SKM-1 (cell line): ENCODE measurements at regions not wholly inside any gene's neighbourhood (a gene's known extent, or its start where the extent isn't known, plus 50 kb on each side); places are given as distances from the start of the nearest gene placed in this dataset.

Source experiments
- DNase-seq: peaks from one replicate; lab custom pipeline; 2025; ENCODE audit not compliant: unreplicated experiment; lab: John Stamatoyannopoulos, UW

- DNase-seq, result no peak
Observed at GRCh38 chr18:46265196-46266156, 161.3 kb downstream of the HAUS1 start.

- DNase-seq, result no peak
Observed at GRCh38 chr18:46266473-46266872, 162.3 kb downstream of the HAUS1 start.

DNA sequence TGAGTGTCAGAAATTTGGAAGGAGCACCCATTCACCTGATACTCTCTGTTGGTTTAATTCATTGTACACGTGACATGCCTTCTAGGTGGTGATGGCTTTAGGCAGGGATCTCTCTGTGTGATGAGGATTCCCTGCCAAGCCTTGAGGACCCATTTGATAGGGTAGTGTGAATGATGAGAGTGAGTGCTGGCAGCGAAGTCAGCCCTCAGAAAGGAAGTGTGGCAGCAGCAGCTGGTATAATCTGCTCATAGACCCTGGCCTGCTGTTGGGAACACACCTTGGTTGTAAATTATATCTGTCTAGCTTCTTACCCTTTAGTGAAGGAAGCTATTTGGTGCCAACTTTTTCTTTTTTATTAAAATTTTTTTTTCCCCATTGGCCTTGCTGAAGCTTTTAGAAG lies 164.5 kb downstream of the HAUS1 start:
- no peak for DNase-seq

- no peak for DNase-seq
Observed at GRCh38 chr18:46269275-46269674, 165.1 kb downstream of the HAUS1 start.

GRCh38 chr18:46271488-46271887 lies 167.3 kb downstream of the HAUS1 start:
- DNase-seq, result no peak

DNA sequence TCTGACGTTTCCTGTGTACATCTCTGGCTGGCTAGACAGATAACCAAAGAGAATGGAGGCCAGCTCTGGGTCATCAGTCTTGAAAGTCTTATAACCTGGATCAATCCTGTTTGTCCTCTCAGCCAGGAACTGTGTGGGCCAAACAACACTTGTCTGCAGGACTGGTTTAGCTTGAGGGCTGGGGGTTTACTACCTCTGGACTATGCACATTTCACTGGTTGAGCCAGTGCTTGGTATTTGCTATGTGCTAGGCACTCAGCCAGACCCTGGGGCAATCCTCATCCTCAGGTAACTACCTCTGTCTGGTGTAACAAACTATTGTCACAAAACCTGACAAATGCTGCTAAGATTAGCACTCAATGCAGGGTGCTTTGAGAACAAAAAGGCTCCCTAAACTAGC lies 169.7 kb downstream of the HAUS1 start:
- no peak for DNase-seq

- no peak for DNase-seq
Observed at GRCh38 chr18:46274266-46274665, 170.1 kb downstream of the HAUS1 start.

- no peak for DNase-seq
Observed at GRCh38 chr18:46275370-46275769, 171.2 kb downstream of the HAUS1 start.

- DNase-seq, result no peak
Observed at GRCh38 chr18:46276748-46277147, 172.6 kb downstream of the HAUS1 start.

DNA sequence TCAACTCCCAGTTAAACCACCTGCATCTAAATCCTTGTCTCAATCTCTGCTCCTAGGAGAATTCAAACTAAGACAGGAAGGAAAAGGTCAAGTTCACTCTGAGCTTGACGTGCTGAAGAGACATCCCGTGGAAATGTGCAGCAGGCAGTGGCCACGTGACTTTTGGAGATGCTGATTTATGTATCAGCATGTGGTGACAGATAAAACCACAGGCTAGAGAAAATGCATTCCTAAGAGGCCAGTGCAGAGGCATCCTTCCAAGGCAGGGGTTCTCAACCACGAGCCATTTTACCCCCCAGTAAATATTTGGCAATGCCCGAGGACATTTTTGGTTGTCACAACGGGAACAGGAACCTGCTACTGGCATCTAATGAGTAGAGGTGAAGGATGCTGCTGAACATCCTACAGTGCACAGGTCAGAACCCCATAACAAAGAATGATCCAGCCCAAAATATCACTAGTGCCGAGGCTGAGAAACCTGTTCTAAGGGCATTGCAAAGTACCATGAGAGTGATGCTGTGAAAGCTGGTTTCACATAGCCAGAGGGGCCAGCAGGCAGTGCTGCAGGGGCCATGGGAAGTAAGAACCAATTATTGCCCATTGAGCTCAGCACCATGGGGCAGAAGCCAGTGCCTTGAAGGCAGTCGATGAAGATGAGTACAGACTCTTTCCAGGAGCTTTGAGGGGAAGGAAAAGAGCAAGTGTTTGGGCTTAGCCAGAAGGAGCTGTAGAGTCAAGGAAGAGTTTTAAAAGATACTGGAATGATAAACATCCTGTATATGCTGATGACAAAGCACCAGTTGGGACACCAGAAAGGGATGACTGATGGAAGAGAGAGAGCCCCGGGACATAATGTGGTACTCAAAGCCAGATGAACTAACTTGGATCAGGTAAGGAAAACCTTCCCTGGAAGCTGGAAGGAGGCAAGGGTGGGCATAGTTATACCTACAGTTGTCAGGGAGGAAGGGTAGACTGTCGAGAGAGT lies 174.6 kb downstream of the HAUS1 start:
- DNase-seq, result no peak

GRCh38 chr18:46279673-46280072 lies 175.5 kb downstream of the HAUS1 start:
- no peak for DNase-seq

DNA sequence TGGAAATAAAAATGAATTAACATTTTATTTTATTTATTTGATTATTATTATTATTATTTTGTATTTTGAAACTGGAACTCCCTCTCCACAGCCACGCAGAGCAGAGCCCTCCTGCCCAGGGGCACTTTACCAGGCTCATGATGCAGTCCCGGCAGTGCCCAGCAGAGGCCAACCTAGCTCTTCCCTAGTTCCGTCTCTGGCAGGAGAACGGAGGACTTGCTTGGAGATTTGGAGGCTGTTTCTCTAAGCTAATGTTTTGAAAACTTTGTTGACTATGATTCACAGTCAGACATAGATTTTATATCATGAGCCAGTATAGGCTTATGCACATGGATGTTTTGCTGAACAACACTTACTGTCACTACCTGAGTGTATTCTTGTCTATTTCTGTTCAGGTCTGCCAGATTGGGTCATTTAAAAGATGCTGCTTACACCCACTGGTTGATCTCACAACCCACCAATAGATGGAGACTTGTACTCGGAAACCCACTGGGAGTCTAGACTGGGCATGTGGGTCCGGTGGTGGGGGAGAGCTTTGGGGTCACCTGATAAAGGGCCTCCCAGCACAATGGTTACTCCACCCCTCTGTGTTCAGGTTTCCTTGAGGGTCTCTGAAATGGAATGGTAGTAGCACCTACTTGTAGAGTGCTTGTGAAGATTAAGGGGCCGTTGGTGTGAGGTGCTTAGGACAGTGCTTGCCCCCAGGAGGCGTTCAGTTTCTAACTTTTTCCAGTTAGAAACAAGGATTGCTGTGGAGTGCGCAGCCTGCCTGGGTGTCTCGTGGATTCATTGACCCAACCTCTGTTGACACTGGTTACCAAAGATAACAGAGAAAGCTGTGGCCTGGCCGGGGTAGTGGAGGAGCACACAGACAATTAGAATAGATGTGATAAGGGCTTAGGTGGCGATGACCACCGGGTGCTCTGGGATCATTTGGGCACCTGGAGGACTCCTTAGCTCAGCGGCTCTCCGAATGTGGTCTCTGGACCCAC lies 177.3 kb downstream of the HAUS1 start:
- DNase-seq, result peak; percentile 72

DNA sequence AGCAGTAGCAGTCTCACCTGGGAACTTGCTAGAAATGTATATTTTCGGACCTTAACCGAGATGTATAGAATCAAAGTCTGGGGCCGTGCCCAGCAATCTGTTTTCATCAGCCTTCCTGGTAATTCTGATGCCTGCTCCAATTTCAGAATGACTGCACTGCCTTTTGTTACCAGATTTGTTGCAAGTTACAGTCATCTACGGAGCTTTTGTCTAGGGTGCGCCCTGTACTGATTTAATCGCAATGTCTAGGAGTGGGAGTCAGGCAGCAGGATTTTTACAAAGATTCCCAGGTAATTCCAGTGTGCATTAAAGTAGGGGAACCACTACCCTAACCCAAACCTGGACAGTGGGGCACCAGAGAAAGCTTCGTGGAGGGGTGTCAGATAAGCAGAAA lies 178.0 kb downstream of the HAUS1 start:
- DNase-seq, result no peak

GRCh38 chr18:46282646-46283045 lies 178.5 kb downstream of the HAUS1 start:
- no peak for DNase-seq

DNA sequence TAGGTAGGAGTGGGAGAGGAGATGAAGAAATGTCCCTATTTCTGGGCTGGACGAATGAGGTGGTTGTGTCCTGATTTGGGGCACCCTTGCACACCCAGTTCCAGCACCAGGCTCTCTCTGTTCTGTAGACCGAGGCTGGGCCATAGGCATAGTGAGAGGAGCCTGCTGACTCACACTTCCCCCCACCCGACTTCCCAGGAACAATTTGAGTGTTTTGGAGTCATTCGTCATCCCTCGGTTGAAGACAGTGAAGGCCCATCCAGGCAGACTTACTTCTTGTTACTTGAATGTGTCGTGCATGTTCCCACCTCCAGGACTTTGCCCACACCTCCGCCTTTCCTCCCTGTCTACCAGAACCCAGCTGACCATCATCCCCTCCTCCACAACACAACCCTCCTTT lies 179.1 kb downstream of the HAUS1 start:
- no peak for DNase-seq

- DNase-seq, result no peak
Observed at GRCh38 chr18:46283895-46284295, 179.7 kb downstream of the HAUS1 start.

GRCh38 chr18:46289463-46289862 lies 185.3 kb downstream of the HAUS1 start:
- DNase-seq, result no peak

DNA sequence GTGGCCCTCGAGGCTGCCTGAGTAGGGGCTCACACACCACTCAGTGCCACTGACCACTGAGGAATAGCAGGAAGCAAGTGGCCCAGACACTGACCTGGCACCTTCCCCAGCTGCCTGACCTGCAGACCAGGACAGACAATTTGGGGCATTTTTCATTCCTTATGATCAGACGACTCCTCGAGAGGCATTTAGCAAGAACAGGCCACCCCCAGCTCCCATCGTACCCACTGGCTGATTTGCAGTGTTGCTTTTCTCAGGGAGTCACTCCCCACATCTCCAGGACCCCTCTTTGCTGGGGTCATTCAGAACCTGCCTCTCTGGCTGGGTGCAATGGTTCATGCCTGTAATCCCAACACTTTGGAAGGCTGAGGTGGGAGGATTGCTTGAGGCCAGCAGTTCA lies 185.7 kb downstream of the HAUS1 start:
- no peak for DNase-seq

GRCh38 chr18:46290440-46291020 lies 186.3 kb downstream of the HAUS1 start:
- no peak for DNase-seq

- peak; percentile 27 for DNase-seq
Observed at GRCh38 chr18:46291149-46291548, 187.0 kb downstream of the HAUS1 start.
